ENCODE measurements at regions not wholly inside any gene's neighbourhood (a gene's known extent, or its start where the extent isn't known, plus 50 kb on each side); places are given as distances from the start of the nearest gene placed in this dataset.

GRCh38 chr5:83848941-83849340 lies 128.3 kb upstream of the HAPLN1 start:
- H3K4me3 ChIP-seq (ENCODE audit: low read length in 3 of 3): no peak overlapping the region
- no peaks in the 10 kb centered on the region for H3K9me3 ChIP-seq (ENCODE audit: control insufficient read depth in 3 of 3, low read length in 3 of 3)
- H3K4me1 ChIP-seq (ENCODE audit: control insufficient read depth in 3 of 3, insufficient read depth in 3 of 3, low read length in 3 of 3): no peaks in the 10 kb centered on the region
- H3K27me3 ChIP-seq (ENCODE audit: control insufficient read depth in 3 of 3, insufficient read depth in 3 of 3, low read length in 3 of 3): no peaks in the 10 kb centered on the region
- no peak overlapping the region for H3K27ac ChIP-seq (ENCODE audit: low read depth, low read length)
- no peaks in the 10 kb centered on the region for H3K36me3 ChIP-seq (ENCODE audit: control insufficient read depth in 3 of 3, insufficient read depth in 3 of 3, low read length in 3 of 3)
- no peak overlapping the region for H3K9ac ChIP-seq (ENCODE audit: low read depth in 1 of 3, low read length in 3 of 3)

GRCh38 chr5:83846624-83847350 lies 126.1 kb upstream of the HAPLN1 start:
- Histone ChIP-seq H3K4me3 (ENCODE audit: low read length in 3 of 3) (no peak overlapping the region), H3K27ac (ENCODE audit: low read depth, low read length) (no peak overlapping the region), H3K9me3 (ENCODE audit: control insufficient read depth in 3 of 3, low read length in 3 of 3) (no peaks in the 10 kb centered on the region), H3K27me3 (ENCODE audit: control insufficient read depth in 3 of 3, insufficient read depth in 3 of 3, low read length in 3 of 3) (no peaks in the 10 kb centered on the region), H3K36me3 (ENCODE audit: control insufficient read depth in 3 of 3, insufficient read depth in 3 of 3, low read length in 3 of 3) (no peaks in the 10 kb centered on the region), H3K9ac (ENCODE audit: low read depth in 1 of 3, low read length in 3 of 3) (no peak overlapping the region), H3K4me1 (ENCODE audit: control insufficient read depth in 3 of 3, insufficient read depth in 3 of 3, low read length in 3 of 3) (no peaks in the 10 kb centered on the region)

- no peaks in the 10 kb centered on the region for H3K4me1 ChIP-seq (ENCODE audit: control insufficient read depth in 3 of 3, insufficient read depth in 3 of 3, low read length in 3 of 3)
- no peaks in the 10 kb centered on the region for H3K36me3 ChIP-seq (ENCODE audit: control insufficient read depth in 3 of 3, insufficient read depth in 3 of 3, low read length in 3 of 3)
- H3K9me3 ChIP-seq (ENCODE audit: control insufficient read depth in 3 of 3, low read length in 3 of 3): no peaks in the 10 kb centered on the region
- no peaks in the 10 kb centered on the region for H3K27me3 ChIP-seq (ENCODE audit: control insufficient read depth in 3 of 3, insufficient read depth in 3 of 3, low read length in 3 of 3)
- H3K4me3 ChIP-seq (ENCODE audit: low read length in 3 of 3): peak overlapping the region in 1 of 3 donors; percentile 12
- H3K9ac ChIP-seq (ENCODE audit: low read depth in 1 of 3, low read length in 3 of 3): no peak overlapping the region
- no peak overlapping the region for H3K27ac ChIP-seq (ENCODE audit: low read depth, low read length)
Measured at GRCh38 chr5:83844449-83845068, 123.9 kb upstream of the HAPLN1 start.

- H3K9me3 ChIP-seq (ENCODE audit: control insufficient read depth in 3 of 3, low read length in 3 of 3): no peaks in the 10 kb centered on the region
Measured at GRCh38 chr5:83839788-83840187, 119.1 kb upstream of the HAPLN1 start.

GRCh38 chr5:83839256-83839655 lies 118.6 kb upstream of the HAPLN1 start:
- H3K27me3 ChIP-seq (ENCODE audit: control insufficient read depth in 3 of 3, insufficient read depth in 3 of 3, low read length in 3 of 3): no peaks in the 10 kb centered on the region
- no peaks in the 10 kb centered on the region for H3K4me1 ChIP-seq (ENCODE audit: control insufficient read depth in 3 of 3, insufficient read depth in 3 of 3, low read length in 3 of 3)
- H3K36me3 ChIP-seq (ENCODE audit: control insufficient read depth in 3 of 3, insufficient read depth in 3 of 3, low read length in 3 of 3): no peaks in the 10 kb centered on the region
- no peak overlapping the region for H3K9ac ChIP-seq (ENCODE audit: low read depth in 1 of 3, low read length in 3 of 3)
- no peaks in the 10 kb centered on the region for H3K9me3 ChIP-seq (ENCODE audit: control insufficient read depth in 3 of 3, low read length in 3 of 3)
- no peak overlapping the region for H3K27ac ChIP-seq (ENCODE audit: low read depth, low read length)
- H3K4me3 ChIP-seq (ENCODE audit: low read length in 3 of 3): no peak overlapping the region

More at GRCh38 chr5:83839788-83840187, 119.1 kb upstream of the HAPLN1 start:
- H3K27ac ChIP-seq (ENCODE audit: low read depth, low read length): no peak overlapping the region
- no peaks in the 10 kb centered on the region for H3K4me1 ChIP-seq (ENCODE audit: control insufficient read depth in 3 of 3, insufficient read depth in 3 of 3, low read length in 3 of 3)
- H3K9ac ChIP-seq (ENCODE audit: low read depth in 1 of 3, low read length in 3 of 3): no peak overlapping the region
- H3K27me3 ChIP-seq (ENCODE audit: control insufficient read depth in 3 of 3, insufficient read depth in 3 of 3, low read length in 3 of 3): no peaks in the 10 kb centered on the region
- no peaks in the 10 kb centered on the region for H3K36me3 ChIP-seq (ENCODE audit: control insufficient read depth in 3 of 3, insufficient read depth in 3 of 3, low read length in 3 of 3)
- no peak overlapping the region for H3K4me3 ChIP-seq (ENCODE audit: low read length in 3 of 3)

- Histone ChIP-seq H3K36me3 (ENCODE audit: control insufficient read depth in 3 of 3, insufficient read depth in 3 of 3, low read length in 3 of 3) (no peaks in the 10 kb centered on the region), H3K9me3 (ENCODE audit: control insufficient read depth in 3 of 3, low read length in 3 of 3) (no peaks in the 10 kb centered on the region), H3K4me1 (ENCODE audit: control insufficient read depth in 3 of 3, insufficient read depth in 3 of 3, low read length in 3 of 3) (no peaks in the 10 kb centered on the region), H3K27me3 (ENCODE audit: control insufficient read depth in 3 of 3, insufficient read depth in 3 of 3, low read length in 3 of 3) (no peaks in the 10 kb centered on the region), H3K27ac (ENCODE audit: low read depth, low read length) (no peak overlapping the region), H3K4me3 (ENCODE audit: low read length in 3 of 3) (no peak overlapping the region), H3K9ac (ENCODE audit: low read depth in 1 of 3, low read length in 3 of 3) (no peak overlapping the region)
Measured at GRCh38 chr5:83837265-83837907, 116.7 kb upstream of the HAPLN1 start.

- Histone ChIP-seq H3K9me3 (ENCODE audit: control insufficient read depth in 3 of 3, low read length in 3 of 3) (no peaks in the 10 kb centered on the region), H3K27ac (ENCODE audit: low read depth, low read length) (no peak overlapping the region), H3K4me1 (ENCODE audit: control insufficient read depth in 3 of 3, insufficient read depth in 3 of 3, low read length in 3 of 3) (no peaks in the 10 kb centered on the region), H3K36me3 (ENCODE audit: control insufficient read depth in 3 of 3, insufficient read depth in 3 of 3, low read length in 3 of 3) (no peaks in the 10 kb centered on the region), H3K9ac (ENCODE audit: low read depth in 1 of 3, low read length in 3 of 3) (no peak overlapping the region), H3K27me3 (ENCODE audit: control insufficient read depth in 3 of 3, insufficient read depth in 3 of 3, low read length in 3 of 3) (no peaks in the 10 kb centered on the region), H3K4me3 (ENCODE audit: low read length in 3 of 3) (no peak overlapping the region)
Measured at GRCh38 chr5:83834306-83834705, 113.7 kb upstream of the HAPLN1 start.

GRCh38 chr5:83831834-83832233 lies 111.2 kb upstream of the HAPLN1 start:
- no peaks in the 10 kb centered on the region for H3K27me3 ChIP-seq (ENCODE audit: control insufficient read depth in 3 of 3, insufficient read depth in 3 of 3, low read length in 3 of 3)
- no peaks in the 10 kb centered on the region for H3K4me1 ChIP-seq (ENCODE audit: control insufficient read depth in 3 of 3, insufficient read depth in 3 of 3, low read length in 3 of 3)
- no peak overlapping the region for H3K4me3 ChIP-seq (ENCODE audit: low read length in 3 of 3)

GRCh38 chr5:83827111-83827557 lies 106.5 kb upstream of the HAPLN1 start:
- no peaks in the 10 kb centered on the region for H3K4me1 ChIP-seq (ENCODE audit: control insufficient read depth in 3 of 3, insufficient read depth in 3 of 3, low read length in 3 of 3)
- no peak overlapping the region for H3K4me3 ChIP-seq (ENCODE audit: low read length in 3 of 3)
- H3K9me3 ChIP-seq (ENCODE audit: control insufficient read depth in 3 of 3, low read length in 3 of 3): no peaks in the 10 kb centered on the region
- no peaks in the 10 kb centered on the region for H3K27me3 ChIP-seq (ENCODE audit: control insufficient read depth in 3 of 3, insufficient read depth in 3 of 3, low read length in 3 of 3)
- H3K9ac ChIP-seq (ENCODE audit: low read depth in 1 of 3, low read length in 3 of 3): no peak overlapping the region
- H3K36me3 ChIP-seq (ENCODE audit: control insufficient read depth in 3 of 3, insufficient read depth in 3 of 3, low read length in 3 of 3): no peaks in the 10 kb centered on the region
- no peak overlapping the region for H3K27ac ChIP-seq (ENCODE audit: low read depth, low read length)

More at GRCh38 chr5:83831834-83832233, 111.2 kb upstream of the HAPLN1 start:
- no peaks in the 10 kb centered on the region for H3K36me3 ChIP-seq (ENCODE audit: control insufficient read depth in 3 of 3, insufficient read depth in 3 of 3, low read length in 3 of 3)
- H3K27ac ChIP-seq (ENCODE audit: low read depth, low read length): no peak overlapping the region
- no peaks in the 10 kb centered on the region for H3K9me3 ChIP-seq (ENCODE audit: control insufficient read depth in 3 of 3, low read length in 3 of 3)
- H3K9ac ChIP-seq (ENCODE audit: low read depth in 1 of 3, low read length in 3 of 3): no peak overlapping the region

- Histone ChIP-seq H3K36me3 (ENCODE audit: control insufficient read depth in 3 of 3, insufficient read depth in 3 of 3, low read length in 3 of 3) (no peaks in the 10 kb centered on the region), H3K9me3 (ENCODE audit: control insufficient read depth in 3 of 3, low read length in 3 of 3) (peaks cover 0 to 2% (median 0%) of the 10 kb centered on the region in 3 donors), H3K4me1 (ENCODE audit: control insufficient read depth in 3 of 3, insufficient read depth in 3 of 3, low read length in 3 of 3) (no peaks in the 10 kb centered on the region), H3K27ac (ENCODE audit: low read depth, low read length) (no peak overlapping the region), H3K4me3 (ENCODE audit: low read length in 3 of 3) (no peak overlapping the region), H3K27me3 (ENCODE audit: control insufficient read depth in 3 of 3, insufficient read depth in 3 of 3, low read length in 3 of 3) (no peaks in the 10 kb centered on the region), H3K9ac (ENCODE audit: low read depth in 1 of 3, low read length in 3 of 3) (no peak overlapping the region)
Measured at GRCh38 chr5:83817591-83817990, 96.9 kb upstream of the HAPLN1 start.

Data from skeletal muscle tissue (tissue), 3 donors.